ENCODE measurements at regions not wholly inside any gene's neighbourhood (a gene's known extent, or its start where the extent isn't known, plus 50 kb on each side); places are given as distances from the start of the nearest gene placed in this dataset.

- no peak for ATAC-seq (ENCODE audit: low FRiP score)
- TF ChIP-seq CTCF (IDR thresholded peaks at IDR 0.05) = no peak
Observed at GRCh38 chr4:107255114-107255513, 219.0 kb upstream of the DKK2 start.

GRCh38 chr4:107253579-107254068, 217.5 kb upstream of the DKK2 start:
- DNase-seq (ENCODE audit: low spot score) (no peak), ATAC-seq (ENCODE audit: low FRiP score) (no peak)
- TF ChIP-seq CTCF (IDR thresholded peaks at IDR 0.05) = no peak

More at GRCh38 chr4:107255114-107255513, 219.0 kb upstream of the DKK2 start:
- no peak for DNase-seq (ENCODE audit: low spot score)

GRCh38 chr4:107253090-107253489, 217.0 kb upstream of the DKK2 start:
- no peak for ATAC-seq (ENCODE audit: low FRiP score)
- DNase-seq (ENCODE audit: low spot score) = no peak

GRCh38 chr4:107252571-107252970, 216.5 kb upstream of the DKK2 start:
- DNase-seq (ENCODE audit: low spot score) (no peak), ATAC-seq (ENCODE audit: low FRiP score) (no peak)
- TF ChIP-seq CTCF (IDR thresholded peaks at IDR 0.05) = no peak

More at GRCh38 chr4:107253090-107253489, 217.0 kb upstream of the DKK2 start:
- TF ChIP-seq CTCF (IDR thresholded peaks at IDR 0.05) = no peak

GRCh38 chr4:107248571-107248970, 212.5 kb upstream of the DKK2 start:
- TF ChIP-seq CTCF (IDR thresholded peaks at IDR 0.05) = no peak
- DNase-seq (ENCODE audit: low spot score) (no peak), ATAC-seq (ENCODE audit: low FRiP score) (no peak)

- ATAC-seq (ENCODE audit: low FRiP score) = no peak
- no peak for DNase-seq (ENCODE audit: low spot score)
- no peak for TF ChIP-seq CTCF (IDR thresholded peaks at IDR 0.05)
Observed at GRCh38 chr4:107247738-107248137, 211.6 kb upstream of the DKK2 start.

GRCh38 chr4:107246761-107247160, 210.6 kb upstream of the DKK2 start:
- TF ChIP-seq CTCF (IDR thresholded peaks at IDR 0.05) = no peak
- DNase-seq (ENCODE audit: low spot score) = no peak
- no peak for ATAC-seq (ENCODE audit: low FRiP score)
